ENCODE measurements at regions not wholly inside any gene's neighbourhood (a gene's known extent, or its start where the extent isn't known, plus 50 kb on each side); places are given as distances from the start of the nearest gene placed in this dataset.

DNA sequence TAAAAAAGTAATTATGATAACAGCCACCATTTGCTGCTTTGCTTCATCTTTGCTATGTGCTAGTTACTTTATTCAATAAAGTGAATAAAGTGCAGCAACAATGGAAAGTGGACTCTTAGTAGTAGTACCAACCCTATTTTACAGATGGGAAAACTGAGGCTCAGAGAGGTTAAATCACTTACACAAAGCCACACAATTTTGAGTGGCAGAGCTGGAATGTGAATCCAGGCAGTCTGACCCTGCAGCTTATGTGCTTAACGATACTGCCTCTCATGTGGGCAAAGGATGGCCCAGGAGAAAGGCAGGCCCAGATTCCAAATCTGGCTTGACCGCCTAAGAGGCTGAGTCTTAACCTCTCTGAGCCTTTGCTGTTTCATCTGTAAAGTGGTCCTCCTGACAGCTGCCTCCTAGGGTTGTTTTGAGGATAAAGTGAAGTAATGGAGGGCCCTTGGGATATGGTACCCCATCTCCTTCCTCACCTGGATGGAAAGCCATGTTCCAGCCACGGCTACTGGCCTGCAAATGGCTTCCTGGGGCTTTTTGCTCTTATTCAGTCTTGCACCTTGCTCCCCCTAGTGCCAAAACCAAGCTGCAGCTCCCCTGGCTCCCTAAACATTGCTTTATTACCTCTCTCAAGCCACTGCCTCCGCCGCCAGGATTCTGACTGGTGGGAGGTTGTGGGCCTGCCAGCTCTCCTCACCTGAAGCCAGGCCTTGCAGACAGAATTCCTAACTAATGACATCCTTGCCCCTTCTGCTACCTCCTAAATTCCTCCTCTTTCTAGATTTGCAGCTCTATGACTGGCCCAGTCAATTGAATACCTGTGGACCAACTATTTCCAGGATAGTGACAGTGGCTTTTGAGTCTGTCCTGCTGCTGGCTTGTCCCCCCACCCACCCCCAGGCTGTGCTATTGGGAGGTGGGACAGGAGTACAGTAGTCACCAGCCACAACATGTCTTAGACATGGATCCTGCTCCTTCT is 283.3 kb upstream of the PWP1 start:
- TF ChIP-seq POLR2A (IDR thresholded peaks at IDR 0.05; ENCODE audit: low read depth, low read length) = no peak
- TF ChIP-seq, protein P1, sequence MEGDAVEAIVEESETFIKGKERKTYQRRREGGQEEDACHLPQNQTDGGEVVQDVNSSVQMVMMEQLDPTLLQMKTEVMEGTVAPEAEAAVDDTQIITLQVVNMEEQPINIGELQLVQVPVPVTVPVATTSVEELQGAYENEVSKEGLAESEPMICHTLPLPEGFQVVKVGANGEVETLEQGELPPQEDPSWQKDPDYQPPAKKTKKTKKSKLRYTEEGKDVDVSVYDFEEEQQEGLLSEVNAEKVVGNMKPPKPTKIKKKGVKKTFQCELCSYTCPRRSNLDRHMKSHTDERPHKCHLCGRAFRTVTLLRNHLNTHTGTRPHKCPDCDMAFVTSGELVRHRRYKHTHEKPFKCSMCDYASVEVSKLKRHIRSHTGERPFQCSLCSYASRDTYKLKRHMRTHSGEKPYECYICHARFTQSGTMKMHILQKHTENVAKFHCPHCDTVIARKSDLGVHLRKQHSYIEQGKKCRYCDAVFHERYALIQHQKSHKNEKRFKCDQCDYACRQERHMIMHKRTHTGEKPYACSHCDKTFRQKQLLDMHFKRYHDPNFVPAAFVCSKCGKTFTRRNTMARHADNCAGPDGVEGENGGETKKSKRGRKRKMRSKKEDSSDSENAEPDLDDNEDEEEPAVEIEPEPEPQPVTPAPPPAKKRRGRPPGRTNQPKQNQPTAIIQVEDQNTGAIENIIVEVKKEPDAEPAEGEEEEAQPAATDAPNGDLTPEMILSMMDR (IDR thresholded peaks at IDR 0.05; ENCODE audit: extremely low read depth in 1 of 2, insufficient read depth in 1 of 2, low read depth in 1 of 2, low read length in 2 of 2) = peak; percentile 50 to 72
- no peak for TF ChIP-seq EZH2 (IDR thresholded peaks at IDR 0.05; ENCODE audit: borderline replicate concordance, low read depth, low read length, severe bottlenecking)
- no peak for TF ChIP-seq GATA2 (IDR thresholded peaks at IDR 0.05; ENCODE audit: insufficient read depth, insufficient read length, low read depth, low read length)
- TF ChIP-seq MYC (IDR thresholded peaks at IDR 0.05; ENCODE audit: low read depth, low read length) = no peak
